Progenitor cell of endocrine pancreas (in vitro differentiated cells): ENCODE measurements at regions not wholly inside any gene's neighbourhood (a gene's known extent, or its start where the extent isn't known, plus 50 kb on each side); places are given as distances from the start of the nearest gene placed in this dataset.

ENCODE experiments used
- DNase-seq: peaks from one replicate; pipeline ENCODE4 v3.0.0; 2021; ENCODE audit warnings: low spot score; ENCODE audit not compliant: unreplicated experiment
- H3K27ac Mint-ChIP-seq: 2 replicates; pipeline ENCODE4 v1.8.0; 2021; ENCODE audit warnings: mild to moderate bottlenecking, moderate library complexity, mixed read lengths
- H3K27me3 Mint-ChIP-seq: 2 replicates; pipeline ENCODE4 v1.8.0; 2021; ENCODE audit warnings: mixed read lengths
- H3K36me3 Mint-ChIP-seq: 2 replicates; pipeline ENCODE4 v1.8.0; 2022; ENCODE audit warnings: mixed read lengths; ENCODE audit not compliant: insufficient read depth
- H3K4me1 Mint-ChIP-seq: 2 replicates; pipeline ENCODE4 v1.8.0; 2021; ENCODE audit warnings: low read depth, mixed read lengths
- H3K4me3 Mint-ChIP-seq: 2 replicates; pipeline ENCODE4 v1.8.0; 2021; ENCODE audit warnings: low read depth, mild to moderate bottlenecking, moderate library complexity, mixed read lengths
- H3K9me3 Mint-ChIP-seq: 2 replicates; pipeline ENCODE4 v1.8.0; 2021; ENCODE audit warnings: low read depth, mixed read lengths
- TF ChIP-seq, protein P1 (sequence below): fragments of 200-600 bp; sonication (generic); IDR thresholded peaks from one replicate; pipeline ENCODE4 v1.5.0; 2021; ENCODE audit warnings: antibody characterized with exemption, mild to moderate bottlenecking; ENCODE audit not compliant: unreplicated experiment

GRCh38 chr10:106255111-106255678 lies 909.3 kb downstream of the SORCS1 start:
- no peaks in the 10 kb centered on the region for H3K27me3 Mint-ChIP-seq
- H3K9me3 Mint-ChIP-seq, result no peaks in the 10 kb centered on the region
- H3K4me1 Mint-ChIP-seq, result no peaks in the 10 kb centered on the region
- no peak for DNase-seq
- TF ChIP-seq, protein P1, sequence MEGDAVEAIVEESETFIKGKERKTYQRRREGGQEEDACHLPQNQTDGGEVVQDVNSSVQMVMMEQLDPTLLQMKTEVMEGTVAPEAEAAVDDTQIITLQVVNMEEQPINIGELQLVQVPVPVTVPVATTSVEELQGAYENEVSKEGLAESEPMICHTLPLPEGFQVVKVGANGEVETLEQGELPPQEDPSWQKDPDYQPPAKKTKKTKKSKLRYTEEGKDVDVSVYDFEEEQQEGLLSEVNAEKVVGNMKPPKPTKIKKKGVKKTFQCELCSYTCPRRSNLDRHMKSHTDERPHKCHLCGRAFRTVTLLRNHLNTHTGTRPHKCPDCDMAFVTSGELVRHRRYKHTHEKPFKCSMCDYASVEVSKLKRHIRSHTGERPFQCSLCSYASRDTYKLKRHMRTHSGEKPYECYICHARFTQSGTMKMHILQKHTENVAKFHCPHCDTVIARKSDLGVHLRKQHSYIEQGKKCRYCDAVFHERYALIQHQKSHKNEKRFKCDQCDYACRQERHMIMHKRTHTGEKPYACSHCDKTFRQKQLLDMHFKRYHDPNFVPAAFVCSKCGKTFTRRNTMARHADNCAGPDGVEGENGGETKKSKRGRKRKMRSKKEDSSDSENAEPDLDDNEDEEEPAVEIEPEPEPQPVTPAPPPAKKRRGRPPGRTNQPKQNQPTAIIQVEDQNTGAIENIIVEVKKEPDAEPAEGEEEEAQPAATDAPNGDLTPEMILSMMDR, result no peak
- H3K4me3 Mint-ChIP-seq, result no peak overlapping the region
- no peaks in the 10 kb centered on the region for H3K36me3 Mint-ChIP-seq
- H3K27ac Mint-ChIP-seq, result no peak overlapping the region

DNA sequence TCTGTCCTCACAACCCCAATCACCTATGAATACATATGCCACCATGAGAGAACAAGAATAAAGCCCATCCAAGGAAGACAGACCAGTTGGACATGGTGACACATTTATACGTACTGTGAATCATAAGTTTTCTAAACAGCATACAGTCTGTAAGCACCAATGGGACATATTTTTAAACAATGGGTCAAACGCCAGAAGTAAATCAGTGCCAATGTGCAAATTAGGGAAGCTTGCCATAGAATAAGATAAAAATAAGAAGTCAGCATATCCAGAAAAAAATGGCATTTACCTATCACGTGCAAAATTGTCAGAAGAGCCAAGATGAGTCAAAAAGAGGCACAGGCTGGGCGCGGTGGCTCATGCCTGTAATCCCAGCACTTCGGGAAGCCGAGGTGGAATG lies 910.4 kb downstream of the SORCS1 start:
- no peak for DNase-seq
- Mint-ChIP-seq H3K27me3 (no peaks in the 10 kb centered on the region), H3K4me3 (no peak overlapping the region), H3K4me1 (no peaks in the 10 kb centered on the region), H3K27ac (no peak overlapping the region), H3K36me3 (no peaks in the 10 kb centered on the region), H3K9me3 (no peaks in the 10 kb centered on the region)
- TF ChIP-seq, protein P1, result no peak

GRCh38 chr10:106252541-106252940 lies 912.0 kb downstream of the SORCS1 start:
- TF ChIP-seq, protein P1, result no peak
- H3K4me1 Mint-ChIP-seq, result no peaks in the 10 kb centered on the region
- no peak overlapping the region for H3K4me3 Mint-ChIP-seq
- H3K27ac Mint-ChIP-seq, result no peak overlapping the region
- H3K9me3 Mint-ChIP-seq, result no peaks in the 10 kb centered on the region
- no peaks in the 10 kb centered on the region for H3K36me3 Mint-ChIP-seq
- H3K27me3 Mint-ChIP-seq, result no peaks in the 10 kb centered on the region
- DNase-seq, result no peak

DNA sequence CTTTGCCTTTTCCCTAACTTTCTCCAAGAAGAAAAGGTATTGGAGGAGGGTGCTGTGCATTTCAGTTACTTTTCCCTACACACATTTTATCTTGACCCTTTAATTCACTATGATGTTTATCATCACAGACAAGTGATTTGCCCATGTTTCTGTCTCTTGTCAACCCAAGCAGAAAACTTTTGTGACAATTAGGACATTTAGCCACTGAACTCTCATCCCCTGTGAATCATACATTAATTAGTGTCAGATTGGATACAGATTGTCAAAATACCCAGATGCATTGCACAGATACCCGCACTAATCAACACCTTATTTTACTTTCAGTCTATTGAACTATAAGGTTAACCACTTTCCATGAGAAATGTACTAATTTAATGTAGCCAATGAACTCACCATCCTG lies 912.9 kb downstream of the SORCS1 start:
- Mint-ChIP-seq H3K27ac (no peak overlapping the region), H3K4me1 (no peaks in the 10 kb centered on the region), H3K9me3 (no peaks in the 10 kb centered on the region), H3K36me3 (no peaks in the 10 kb centered on the region), H3K4me3 (no peak overlapping the region), H3K27me3 (no peaks in the 10 kb centered on the region)
- TF ChIP-seq, protein P1, result no peak
- no peak for DNase-seq

GRCh38 chr10:106242301-106242700 lies 922.2 kb downstream of the SORCS1 start:
- Mint-ChIP-seq H3K4me3 (no peak overlapping the region), H3K9me3 (peaks cover 4% of the 10 kb centered on the region), H3K36me3 (no peaks in the 10 kb centered on the region), H3K27ac (no peak overlapping the region), H3K27me3 (no peaks in the 10 kb centered on the region), H3K4me1 (no peaks in the 10 kb centered on the region)
- no peak for DNase-seq
- TF ChIP-seq, protein P1, result no peak
